ENCODE measurements at regions not wholly inside any gene's neighbourhood (a gene's known extent, or its start where the extent isn't known, plus 50 kb on each side); places are given as distances from the start of the nearest gene placed in this dataset.

- TF ChIP-seq POLR2AphosphoS5 (IDR thresholded peaks at IDR 0.05) (no peak), CTCF (IDR thresholded peaks at IDR 0.05) (no peak), POLR2A (IDR thresholded peaks at IDR 0.05) (no peak), EP300 (IDR thresholded peaks at IDR 0.05) (no peak)
These were observed 64.2 kb upstream of the CCN6 start for GRCh38 chr6:111989743-111990142.

Data from stomach (tissue), 4 donors.